ENCODE measurements at regions not wholly inside any gene's neighbourhood (a gene's known extent, or its start where the extent isn't known, plus 50 kb on each side); places are given as distances from the start of the nearest gene placed in this dataset.

DNA sequence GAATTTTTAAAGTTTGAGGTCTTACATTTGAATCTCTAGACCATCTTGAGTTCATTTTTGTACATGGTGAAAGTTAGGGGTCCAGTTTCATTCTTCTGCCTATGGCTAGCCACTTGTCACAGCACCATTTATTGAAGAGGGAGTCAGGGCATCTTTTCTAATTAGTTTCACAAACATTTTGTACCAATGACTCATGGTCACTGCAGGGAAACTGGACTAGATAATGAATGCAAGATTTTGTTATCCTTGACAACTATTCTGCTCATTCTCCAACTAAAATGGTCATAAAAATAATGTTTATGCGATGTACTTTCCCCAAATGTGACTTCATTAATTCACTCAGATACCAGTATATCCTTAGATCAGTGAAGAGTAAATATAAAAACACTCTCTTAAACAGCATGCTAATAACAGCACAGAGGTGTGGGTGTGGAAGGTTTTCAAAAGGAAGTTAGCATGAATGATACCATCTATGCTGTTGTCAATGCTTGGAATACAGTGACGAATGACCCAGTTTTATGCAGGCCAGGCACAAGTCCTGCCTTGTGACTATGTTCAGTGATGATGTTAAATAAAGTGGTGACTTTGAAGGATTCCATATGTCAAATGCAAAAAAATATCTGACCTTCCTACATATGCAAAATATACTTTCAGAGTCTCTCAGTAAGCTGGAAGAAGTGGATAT is 314.9 kb upstream of the TMCO5A start:
- DNase-seq (ENCODE audit: low spot score) = no peak
- TF ChIP-seq POLR2A (IDR thresholded peaks at IDR 0.05) (no peak), POLR2AphosphoS5 (IDR thresholded peaks at IDR 0.05) (no peak), CTCF (IDR thresholded peaks at IDR 0.05) (no peak)
- WGBS = 71% methylated on average over 2 of the region's 2 CpGs
- H3K9me3 ChIP-seq = no peaks in the 10 kb centered on the region
- H3K4me1 ChIP-seq (replicated peaks) = no peaks in the 10 kb centered on the region
- H3K27me3 ChIP-seq (replicated peaks; ENCODE audit: insufficient read depth) = no peaks in the 10 kb centered on the region
- H3K27ac ChIP-seq = no peak overlapping the region
- no peaks in the 10 kb centered on the region for H3K36me3 ChIP-seq
- intact Hi-C loops (cut with DNase I) = no loop called here
- H3K4me3 ChIP-seq = no peak overlapping the region

DNA sequence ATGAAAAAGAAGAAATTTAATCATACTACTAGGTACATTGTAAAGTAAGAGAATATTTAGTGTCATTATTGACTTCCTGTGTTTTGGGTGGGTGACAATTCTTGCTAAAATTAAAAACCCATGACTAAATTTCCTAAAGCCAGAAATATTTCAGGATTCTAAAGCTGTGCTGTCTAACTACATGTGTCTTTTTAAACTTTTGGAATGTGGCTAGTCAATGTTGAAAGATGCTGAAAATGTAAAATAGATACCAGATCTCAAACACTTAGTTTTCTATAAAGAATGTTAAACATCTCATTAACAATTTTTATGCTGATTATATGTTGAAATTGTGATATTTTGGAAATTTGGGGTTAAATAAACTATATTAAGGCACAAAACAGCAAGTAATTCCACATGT is 308.9 kb upstream of the TMCO5A start:
- intact Hi-C loops (cut with DNase I) = no loop called here
- no peaks in the 10 kb centered on the region for H3K9me3 ChIP-seq

DNA sequence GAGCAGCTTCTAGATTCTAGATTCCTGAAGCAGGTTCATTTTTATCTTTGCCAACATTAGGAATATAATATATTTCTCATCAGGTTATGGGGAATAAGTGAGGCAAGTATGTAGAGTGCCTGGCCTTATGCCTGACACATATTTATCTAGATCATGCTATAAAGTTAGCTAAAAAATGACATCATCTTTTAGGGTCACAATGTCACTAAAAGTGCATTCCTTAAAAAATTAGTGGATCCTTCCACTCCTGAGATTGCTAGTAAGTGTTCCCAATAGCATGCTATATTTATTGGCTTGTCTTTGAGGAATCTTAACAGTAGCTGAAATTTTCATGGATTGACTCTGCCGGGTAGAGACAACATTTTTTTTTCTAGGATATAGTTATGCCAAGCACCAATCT is 305.9 kb upstream of the TMCO5A start:
- H3K4me1 ChIP-seq (replicated peaks) = no peaks in the 10 kb centered on the region
- H3K27ac ChIP-seq = no peak overlapping the region
- no peaks in the 10 kb centered on the region for H3K36me3 ChIP-seq
- no peak for TF ChIP-seq POLR2AphosphoS5 (IDR thresholded peaks at IDR 0.05)
- no peak for TF ChIP-seq POLR2A (IDR thresholded peaks at IDR 0.05)
- TF ChIP-seq CTCF (IDR thresholded peaks at IDR 0.05) = no peak
- no peak overlapping the region for H3K4me3 ChIP-seq
- WGBS = 70% methylated on average over 1 of the region's 1 CpG
- intact Hi-C loops (cut with DNase I) = no loop called here
- no peaks in the 10 kb centered on the region for H3K9me3 ChIP-seq
- DNase-seq (ENCODE audit: low spot score) = no peak
- no peaks in the 10 kb centered on the region for H3K27me3 ChIP-seq (replicated peaks; ENCODE audit: insufficient read depth)

More for the DNA sequence above, 308.9 kb upstream of the TMCO5A start:
- TF ChIP-seq CTCF (IDR thresholded peaks at IDR 0.05) = no peak
- Histone ChIP-seq H3K36me3 (no peaks in the 10 kb centered on the region), H3K27me3 (replicated peaks; ENCODE audit: insufficient read depth) (no peaks in the 10 kb centered on the region), H3K27ac (no peak overlapping the region), H3K4me1 (replicated peaks) (no peaks in the 10 kb centered on the region), H3K4me3 (no peak overlapping the region)
- no peak for DNase-seq (ENCODE audit: low spot score)

DNA sequence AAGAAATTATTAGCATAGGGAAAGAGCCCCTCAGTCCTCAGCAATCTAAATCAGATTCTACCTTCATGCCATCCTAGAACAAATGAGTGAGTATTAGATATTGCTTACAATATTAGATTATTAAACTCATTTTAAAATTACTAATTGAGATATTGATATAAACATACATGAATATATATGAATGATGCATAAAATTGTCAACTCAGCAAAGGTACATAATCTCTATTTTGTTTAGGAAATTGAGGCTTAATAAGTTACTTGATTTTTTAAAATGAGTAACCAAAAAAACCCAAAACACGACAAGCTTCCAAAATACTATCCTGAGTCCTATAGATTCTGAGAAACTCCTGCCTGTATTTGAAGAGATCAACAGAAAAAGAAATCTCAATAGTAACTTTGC is 297.7 kb upstream of the TMCO5A start:
- no peaks in the 10 kb centered on the region for H3K27me3 ChIP-seq (replicated peaks; ENCODE audit: insufficient read depth)
- intact Hi-C loops (cut with DNase I) = no loop called here
- WGBS = 62% methylated on average over 1 of the region's 1 CpG
- H3K27ac ChIP-seq = no peak overlapping the region
- TF ChIP-seq CTCF (IDR thresholded peaks at IDR 0.05) (no peak), POLR2AphosphoS5 (IDR thresholded peaks at IDR 0.05) (no peak), POLR2A (IDR thresholded peaks at IDR 0.05) (no peak)
- H3K4me3 ChIP-seq = no peak overlapping the region
- no peaks in the 10 kb centered on the region for H3K4me1 ChIP-seq (replicated peaks)
- no peaks in the 10 kb centered on the region for H3K9me3 ChIP-seq
- H3K36me3 ChIP-seq = no peaks in the 10 kb centered on the region
- DNase-seq (ENCODE audit: low spot score) = no peak

- Histone ChIP-seq H3K27ac (no peak overlapping the region), H3K4me1 (replicated peaks) (no peaks in the 10 kb centered on the region), H3K4me3 (no peak overlapping the region), H3K9me3 (no peaks in the 10 kb centered on the region), H3K27me3 (replicated peaks; ENCODE audit: insufficient read depth) (no peaks in the 10 kb centered on the region), H3K36me3 (no peaks in the 10 kb centered on the region)
- no peak for DNase-seq (ENCODE audit: low spot score)
- TF ChIP-seq CTCF (IDR thresholded peaks at IDR 0.05) (no peak), POLR2A (IDR thresholded peaks at IDR 0.05) (no peak), POLR2AphosphoS5 (IDR thresholded peaks at IDR 0.05) (no peak)
- intact Hi-C loops (cut with DNase I) = no loop called here
These were observed 296.3 kb upstream of the TMCO5A start for GRCh38 chr15:37638116-37638515.

Measured in prostate gland (tissue), 2 donors.